Adrenal gland (tissue), 5 donors: ENCODE measurements at regions not wholly inside any gene's neighbourhood (a gene's known extent, or its start where the extent isn't known, plus 50 kb on each side); places are given as distances from the start of the nearest gene placed in this dataset.

Source experiments
- POLR2A ChIP-seq, 2 donors: fragments of 450-650 bp; IDR thresholded peaks; one replicate each; pipeline ENCODE4 v1.6.1; 2017; ENCODE audit warnings: antibody characterized with exemption in 2 of 2, mild to moderate bottlenecking in 2 of 2, moderate library complexity in 1 of 2
- TF ChIP-seq, protein P1 (sequence below), 6 experiments: fragments of 450-650 bp in 4 of 6; fragments of 200-600 bp in 2 of 6; sonication (generic) in 1 of 6; IDR thresholded peaks; 1 replicate in 5 of 6; 2 replicates in 1 of 6; pipeline versions ENCODE4 v1.5.1 to v1.8.0; 2016 to 2021; ENCODE audit warnings: antibody characterized with exemption in 6 of 6, mild to moderate bottlenecking in 2 of 6, moderate library complexity in 1 of 6
- donor health status: DM: no; HTN: no; CAD: no.

DNA sequence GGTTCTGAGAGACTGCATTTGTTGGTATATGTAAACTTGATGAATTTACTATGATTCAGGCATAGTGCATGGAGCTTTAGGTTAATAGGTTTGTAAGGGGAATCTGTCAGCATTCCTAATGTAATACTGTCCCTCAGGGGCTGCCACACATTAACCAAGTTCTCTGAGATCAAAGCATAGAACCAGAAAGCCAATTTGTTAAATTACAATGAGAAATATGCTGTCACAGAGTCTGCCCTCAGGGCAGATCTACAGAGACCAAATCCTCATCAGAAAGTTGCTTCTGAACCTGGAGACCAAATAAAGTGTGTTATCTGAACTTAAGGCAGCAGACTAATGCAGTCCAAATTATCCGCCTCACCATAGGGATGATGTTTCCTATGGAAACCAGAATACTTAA is 250.8 kb upstream of the HTR1E start:
- TF ChIP-seq, protein P1, sequence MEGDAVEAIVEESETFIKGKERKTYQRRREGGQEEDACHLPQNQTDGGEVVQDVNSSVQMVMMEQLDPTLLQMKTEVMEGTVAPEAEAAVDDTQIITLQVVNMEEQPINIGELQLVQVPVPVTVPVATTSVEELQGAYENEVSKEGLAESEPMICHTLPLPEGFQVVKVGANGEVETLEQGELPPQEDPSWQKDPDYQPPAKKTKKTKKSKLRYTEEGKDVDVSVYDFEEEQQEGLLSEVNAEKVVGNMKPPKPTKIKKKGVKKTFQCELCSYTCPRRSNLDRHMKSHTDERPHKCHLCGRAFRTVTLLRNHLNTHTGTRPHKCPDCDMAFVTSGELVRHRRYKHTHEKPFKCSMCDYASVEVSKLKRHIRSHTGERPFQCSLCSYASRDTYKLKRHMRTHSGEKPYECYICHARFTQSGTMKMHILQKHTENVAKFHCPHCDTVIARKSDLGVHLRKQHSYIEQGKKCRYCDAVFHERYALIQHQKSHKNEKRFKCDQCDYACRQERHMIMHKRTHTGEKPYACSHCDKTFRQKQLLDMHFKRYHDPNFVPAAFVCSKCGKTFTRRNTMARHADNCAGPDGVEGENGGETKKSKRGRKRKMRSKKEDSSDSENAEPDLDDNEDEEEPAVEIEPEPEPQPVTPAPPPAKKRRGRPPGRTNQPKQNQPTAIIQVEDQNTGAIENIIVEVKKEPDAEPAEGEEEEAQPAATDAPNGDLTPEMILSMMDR (IDR thresholded peaks at IDR 0.05): no peak
- TF ChIP-seq POLR2A (IDR thresholded peaks at IDR 0.05): no peak
